Peyer's patch (tissue), 4 donors: ENCODE measurements at regions not wholly inside any gene's neighbourhood (a gene's known extent, or its start where the extent isn't known, plus 50 kb on each side); places are given as distances from the start of the nearest gene placed in this dataset.

Source experiments
- POLR2A ChIP-seq, 2 donors: fragments of 450-650 bp; IDR thresholded peaks; one replicate each; pipeline ENCODE4 v1.5.1; 2017; ENCODE audit warnings: antibody characterized with exemption in 2 of 2, mild to moderate bottlenecking in 2 of 2, moderate library complexity in 2 of 2
- TF ChIP-seq, protein P1 (sequence below), 6 experiments: fragments of 450-650 bp in 4 of 6; fragments of 200-600 bp in 2 of 6; sonication (generic) in 1 of 6; IDR thresholded peaks; one replicate each; pipeline ENCODE4 v1.5.1; 2017 to 2019; ENCODE audit warnings: antibody characterized with exemption in 6 of 6, mild to moderate bottlenecking in 3 of 6, moderate library complexity in 1 of 6

DNA sequence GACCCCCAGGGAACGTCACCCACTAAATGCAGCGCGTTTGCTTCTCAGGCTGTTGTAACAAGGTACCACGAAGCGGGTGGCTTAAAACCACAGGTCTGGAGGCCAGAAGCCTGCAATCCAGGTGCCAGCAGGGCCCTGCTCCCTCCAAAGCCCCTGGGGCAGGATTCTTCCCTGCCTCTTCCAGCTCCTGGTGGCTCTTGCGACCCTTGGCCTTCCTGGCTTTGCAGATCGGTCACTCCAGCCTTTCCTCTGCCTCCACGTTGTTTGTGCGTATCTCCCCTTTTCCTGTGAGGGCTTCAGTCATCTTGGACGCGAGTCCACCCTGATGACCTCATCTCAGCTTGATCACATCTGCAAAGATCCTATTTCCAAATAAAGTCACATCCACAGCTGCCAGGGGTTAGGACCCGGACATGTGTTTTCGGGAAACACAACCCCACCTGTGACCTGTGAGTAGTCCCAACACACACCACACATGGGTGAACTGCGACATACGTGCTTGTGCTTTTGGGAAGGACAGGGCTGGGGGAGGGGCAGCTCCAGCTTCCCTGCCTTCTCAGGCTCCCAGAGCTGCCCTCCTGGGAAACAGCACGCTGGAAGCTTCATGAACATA is 114.5 kb upstream of the NCOR2 start:
- TF ChIP-seq, protein P1, sequence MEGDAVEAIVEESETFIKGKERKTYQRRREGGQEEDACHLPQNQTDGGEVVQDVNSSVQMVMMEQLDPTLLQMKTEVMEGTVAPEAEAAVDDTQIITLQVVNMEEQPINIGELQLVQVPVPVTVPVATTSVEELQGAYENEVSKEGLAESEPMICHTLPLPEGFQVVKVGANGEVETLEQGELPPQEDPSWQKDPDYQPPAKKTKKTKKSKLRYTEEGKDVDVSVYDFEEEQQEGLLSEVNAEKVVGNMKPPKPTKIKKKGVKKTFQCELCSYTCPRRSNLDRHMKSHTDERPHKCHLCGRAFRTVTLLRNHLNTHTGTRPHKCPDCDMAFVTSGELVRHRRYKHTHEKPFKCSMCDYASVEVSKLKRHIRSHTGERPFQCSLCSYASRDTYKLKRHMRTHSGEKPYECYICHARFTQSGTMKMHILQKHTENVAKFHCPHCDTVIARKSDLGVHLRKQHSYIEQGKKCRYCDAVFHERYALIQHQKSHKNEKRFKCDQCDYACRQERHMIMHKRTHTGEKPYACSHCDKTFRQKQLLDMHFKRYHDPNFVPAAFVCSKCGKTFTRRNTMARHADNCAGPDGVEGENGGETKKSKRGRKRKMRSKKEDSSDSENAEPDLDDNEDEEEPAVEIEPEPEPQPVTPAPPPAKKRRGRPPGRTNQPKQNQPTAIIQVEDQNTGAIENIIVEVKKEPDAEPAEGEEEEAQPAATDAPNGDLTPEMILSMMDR (IDR thresholded peaks at IDR 0.05), result no peak
- no peak for TF ChIP-seq POLR2A (IDR thresholded peaks at IDR 0.05)
